GM19351 (cell line): ENCODE measurements at regions not wholly inside any gene's neighbourhood (a gene's known extent, or its start where the extent isn't known, plus 50 kb on each side); places are given as distances from the start of the nearest gene placed in this dataset.
"Not testable (repeated sequence)": the region's sequence is repeated elsewhere in the genome, so short reads cannot be mapped to it uniquely, and the experiment has no call there.

ENCODE experiments used
- ATAC-seq: cut with Tn5 transposase; IDR thresholded peaks from one replicate; pipeline ENCODE4 v1.9.1; 2021; ENCODE audit warnings: mild to moderate bottlenecking, moderate library complexity; ENCODE audit not compliant: unreplicated experiment

- ATAC-seq = no peak
Measured at GRCh38 chr15:45804028-45804427, 169.2 kb downstream of the SQOR start.

GRCh38 chr15:45810201-45810600 lies 175.4 kb downstream of the SQOR start:
- ATAC-seq = no peak

- ATAC-seq = no peak
Measured at GRCh38 chr15:45812200-45812599, 177.4 kb downstream of the SQOR start.

GRCh38 chr15:45817578-45817977 lies 182.7 kb downstream of the SQOR start:
- not testable (repeated sequence) for ATAC-seq

- no peak for ATAC-seq
Measured at GRCh38 chr15:45821390-45821789, 186.6 kb downstream of the SQOR start.

- ATAC-seq = not testable (repeated sequence)
Measured at GRCh38 chr15:45822968-45823367, 188.1 kb downstream of the SQOR start.

GRCh38 chr15:45827275-45827674 lies 192.4 kb downstream of the SQOR start:
- no peak for ATAC-seq

GRCh38 chr15:45827766-45828165 lies 192.9 kb downstream of the SQOR start:
- no peak for ATAC-seq

GRCh38 chr15:45829336-45830153 lies 194.7 kb downstream of the SQOR start:
- ATAC-seq = no peak

- ATAC-seq = no peak
Measured at GRCh38 chr15:45831787-45832186, 197.0 kb downstream of the SQOR start.

- ATAC-seq = no peak
Measured at GRCh38 chr15:45834622-45835021, 199.8 kb downstream of the SQOR start.

GRCh38 chr15:45842151-45842550 lies 207.3 kb downstream of the SQOR start:
- ATAC-seq = no peak

- no peak for ATAC-seq
Measured at GRCh38 chr15:45847645-45848044, 212.8 kb downstream of the SQOR start.

- ATAC-seq = no peak
Measured at GRCh38 chr15:45849136-45849535, 214.3 kb downstream of the SQOR start.

GRCh38 chr15:45854455-45855202 lies 219.8 kb downstream of the SQOR start:
- ATAC-seq = no peak

GRCh38 chr15:45855210-45855906 lies 220.5 kb downstream of the SQOR start:
- no peak for ATAC-seq

- ATAC-seq = no peak
Measured at GRCh38 chr15:45855907-45856579, 221.2 kb downstream of the SQOR start.

GRCh38 chr15:45857291-45857690 lies 222.5 kb downstream of the SQOR start:
- ATAC-seq = no peak

- no peak for ATAC-seq
Measured at GRCh38 chr15:45858491-45858890, 223.7 kb downstream of the SQOR start.

- ATAC-seq = no peak
Measured at GRCh38 chr15:45862034-45862433, 227.2 kb downstream of the SQOR start.
